Hepatocyte (in vitro differentiated cells): ENCODE measurements at regions not wholly inside any gene's neighbourhood (a gene's known extent, or its start where the extent isn't known, plus 50 kb on each side); places are given as distances from the start of the nearest gene placed in this dataset.

ENCODE experiments used
- DNase-seq: peaks from one replicate; pipeline ENCODE4 v3.0.0-alpha.2; 2016; ENCODE audit warnings: low spot score
- H2AFZ ChIP-seq: fragments of 200-600 bp; sonication (generic); 2 replicates; pipeline ENCODE4 v1.6.0; 2016; ENCODE audit warnings: antibody characterized with exemption, mild to moderate bottlenecking
- H3K27ac ChIP-seq: fragments of 200-600 bp; sonication (generic); 2 replicates; pipeline ENCODE4 v1.5.1; 2016; ENCODE audit warnings: mild to moderate bottlenecking
- H3K27me3 ChIP-seq: fragments of 200-600 bp; sonication (generic); 2 replicates; pipeline ENCODE4 v1.6.1; 2016
- H3K36me3 ChIP-seq: fragments of 200-600 bp; sonication (generic); replicated peaks from 2 replicates; pipeline ENCODE4 v1.5.1; 2016; ENCODE audit warnings: low read depth; ENCODE audit not compliant: insufficient read depth
- H3K4me1 ChIP-seq: fragments of 200-600 bp; sonication (generic); 2 replicates; pipeline ENCODE4 v1.5.1; 2016; ENCODE audit warnings: mild to moderate bottlenecking, moderate library complexity; ENCODE audit not compliant: insufficient read depth
- H3K4me2 ChIP-seq: fragments of 200-600 bp; sonication (generic); 2 replicates; pipeline ENCODE4 v1.6.0; 2016
- H3K4me3 ChIP-seq: fragments of 200-600 bp; sonication (generic); 2 replicates; pipeline ENCODE4 v1.5.1; 2016; ENCODE audit warnings: mild to moderate bottlenecking
- H3K79me2 ChIP-seq: fragments of 200-600 bp; sonication (generic); 2 replicates; pipeline ENCODE4 v1.6.0; 2017; ENCODE audit warnings: mild to moderate bottlenecking
- H3K9me2 ChIP-seq: fragments of 200-600 bp; sonication (generic); replicated peaks from 2 replicates; pipeline ENCODE4 v1.6.0; 2017; ENCODE audit warnings: mild to moderate bottlenecking; ENCODE audit not compliant: insufficient read depth
- H3K9me3 ChIP-seq: fragments of 200-600 bp; sonication (generic); 2 replicates; pipeline ENCODE4 v1.5.1; 2016; ENCODE audit warnings: low read depth, mild to moderate bottlenecking
- H4K20me1 ChIP-seq: fragments of 200-600 bp; sonication (generic); 2 replicates; pipeline ENCODE4 v1.6.0; 2016; ENCODE audit warnings: mild to moderate bottlenecking; ENCODE audit not compliant: insufficient read depth, poor library complexity, severe bottlenecking
- CTCF ChIP-seq: fragments of 200-600 bp; sonication (generic); IDR thresholded peaks from 2 replicates; pipeline ENCODE4 v1.5.1; 2016; ENCODE audit warnings: antibody characterized with exemption, mild to moderate bottlenecking; ENCODE audit not compliant: poor library complexity
- EZH2 ChIP-seq: fragments of 200-600 bp; sonication (generic); IDR thresholded peaks from 2 replicates; pipeline ENCODE4 v1.6.1; 2016; ENCODE audit warnings: antibody characterized with exemption, mild to moderate bottlenecking, borderline replicate concordance
- EZH2phosphoT487 ChIP-seq: fragments of 200-600 bp; sonication (generic); IDR thresholded peaks from one replicate; pipeline ENCODE4 v1.6.1; 2018; ENCODE audit warnings: antibody characterized with exemption, mild to moderate bottlenecking, low read depth, moderate library complexity; ENCODE audit not compliant: unreplicated experiment, severe bottlenecking
- WGBS: methylation state at CpG from one replicate; pipeline ENCODE4 v1.1.6; 2016; ENCODE audit warnings: low lambda C conversion rate; ENCODE audit errors: missing lambda C conversion rate; 5-methylcytosine and 5-hydroxymethylcytosine counted together

GRCh38 chr3:181879926-181880325 lies 168.2 kb downstream of the SOX2 start:
- Histone ChIP-seq H3K4me3 (no peak overlapping the region), H3K9me3 (no peaks in the 10 kb centered on the region), H4K20me1 (no peaks in the 10 kb centered on the region), H3K4me1 (no peaks in the 10 kb centered on the region), H3K36me3 (no peaks in the 10 kb centered on the region), H3K79me2 (no peaks in the 10 kb centered on the region), H3K27me3 (no peaks in the 10 kb centered on the region), H2AFZ (no peak overlapping the region), H3K9me2 (no peaks in the 10 kb centered on the region), H3K4me2 (no peak overlapping the region), H3K27ac (no peak overlapping the region)
- TF ChIP-seq CTCF (no peak), EZH2 (no peak), EZH2phosphoT487 (no peak)
- no peak for DNase-seq
- 23% methylated on average over 1 of the region's 1 CpG for WGBS

GRCh38 chr3:181880331-181880730 lies 168.6 kb downstream of the SOX2 start:
- 86% methylated on average over 3 of the region's 3 CpGs for WGBS
- TF ChIP-seq CTCF (no peak), EZH2 (no peak), EZH2phosphoT487 (no peak)
- DNase-seq, result no peak
- no peaks in the 10 kb centered on the region for H3K36me3 ChIP-seq
- no peaks in the 10 kb centered on the region for H3K27me3 ChIP-seq
- H2AFZ ChIP-seq, result no peak overlapping the region
- no peak overlapping the region for H3K4me3 ChIP-seq
- H4K20me1 ChIP-seq, result no peaks in the 10 kb centered on the region
- no peak overlapping the region for H3K27ac ChIP-seq
- no peaks in the 10 kb centered on the region for H3K4me1 ChIP-seq
- no peaks in the 10 kb centered on the region for H3K9me3 ChIP-seq
- no peaks in the 10 kb centered on the region for H3K79me2 ChIP-seq
- H3K9me2 ChIP-seq, result no peaks in the 10 kb centered on the region
- H3K4me2 ChIP-seq, result no peak overlapping the region

GRCh38 chr3:181881749-181882148 lies 170.0 kb downstream of the SOX2 start:
- no peak overlapping the region for H3K4me2 ChIP-seq
- H3K27me3 ChIP-seq, result no peaks in the 10 kb centered on the region
- H3K4me1 ChIP-seq, result no peaks in the 10 kb centered on the region
- H3K36me3 ChIP-seq, result no peaks in the 10 kb centered on the region
- no peak for DNase-seq
- H3K9me2 ChIP-seq, result no peaks in the 10 kb centered on the region
- no peak for TF ChIP-seq EZH2
- TF ChIP-seq CTCF, result no peak
- TF ChIP-seq EZH2phosphoT487, result no peak
- H3K79me2 ChIP-seq, result no peaks in the 10 kb centered on the region
- H3K27ac ChIP-seq, result no peak overlapping the region
- no peak overlapping the region for H3K4me3 ChIP-seq
- H2AFZ ChIP-seq, result no peak overlapping the region
- 86% methylated on average over 2 of the region's 2 CpGs for WGBS
- H4K20me1 ChIP-seq, result no peaks in the 10 kb centered on the region
- no peaks in the 10 kb centered on the region for H3K9me3 ChIP-seq
